GM19438 (cell line): ENCODE measurements at regions not wholly inside any gene's neighbourhood (a gene's known extent, or its start where the extent isn't known, plus 50 kb on each side); places are given as distances from the start of the nearest gene placed in this dataset.
"Not testable (repeated sequence)": the region's sequence is repeated elsewhere in the genome, so short reads cannot be mapped to it uniquely, and the experiment has no call there.

Experiments used
- ATAC-seq: cut with Tn5 transposase; IDR thresholded peaks from one replicate; pipeline ENCODE4 v1.9.1; 2021; ENCODE audit warnings: low read depth; ENCODE audit not compliant: unreplicated experiment

DNA sequence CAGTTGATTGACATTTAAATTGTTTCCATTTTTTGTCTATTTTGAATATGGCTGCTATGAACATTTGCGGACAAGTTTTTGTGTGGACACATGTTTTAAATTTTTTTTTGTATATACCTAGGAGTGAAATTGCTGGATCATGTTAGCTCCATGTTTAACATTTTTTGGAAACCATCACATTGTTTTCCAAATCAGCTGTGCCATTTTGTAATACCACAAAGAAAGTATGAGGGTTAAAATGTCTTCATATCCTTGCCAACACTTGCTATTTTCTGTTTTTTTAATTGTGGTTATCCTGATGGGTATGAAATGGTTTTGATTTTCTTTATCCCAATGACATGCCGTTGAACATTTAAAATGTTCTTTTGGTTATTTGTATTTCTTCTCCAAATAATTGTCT, 52.1 kb downstream of the CARTPT start:
- no peak for ATAC-seq

GRCh38 chr5:71778678-71779276, 59.7 kb downstream of the CARTPT start:
- no peak for ATAC-seq

GRCh38 chr5:71780597-71780996, 61.5 kb downstream of the CARTPT start:
- ATAC-seq, result no peak

GRCh38 chr5:71782393-71782770, 63.3 kb downstream of the CARTPT start:
- ATAC-seq, result peak; percentile 47

- peak; percentile 95 for ATAC-seq
These were observed 64.0 kb downstream of the CARTPT start for GRCh38 chr5:71782771-71783770.

GRCh38 chr5:71783891-71784290, 64.8 kb downstream of the CARTPT start:
- ATAC-seq, result no peak

GRCh38 chr5:71786337-71787055, 67.4 kb downstream of the CARTPT start:
- ATAC-seq, result no peak

GRCh38 chr5:71788794-71789193, 69.7 kb downstream of the CARTPT start:
- no peak for ATAC-seq

- no peak for ATAC-seq
These were observed 70.7 kb downstream of the CARTPT start for GRCh38 chr5:71789746-71790145.

DNA sequence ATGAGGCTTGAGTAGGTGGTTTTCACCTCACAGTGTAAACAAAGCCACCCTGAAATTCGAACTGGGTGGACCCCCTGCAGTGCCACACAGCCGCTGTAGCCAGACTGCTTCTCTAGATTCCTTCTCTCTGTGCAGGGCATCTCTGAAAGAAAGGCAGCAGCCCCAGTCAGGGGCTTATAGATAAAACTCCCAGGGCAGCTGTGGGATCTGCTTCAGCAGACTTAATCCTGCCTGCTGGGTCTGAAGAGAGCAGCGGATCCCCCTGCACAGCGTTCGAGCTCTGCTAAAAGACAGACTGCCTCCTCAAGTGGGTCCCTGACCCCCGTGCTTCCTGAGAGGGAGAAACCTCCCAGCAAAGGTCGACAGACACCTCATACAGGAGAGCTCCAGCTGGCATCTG, 71.4 kb downstream of the CARTPT start:
- no peak for ATAC-seq

DNA sequence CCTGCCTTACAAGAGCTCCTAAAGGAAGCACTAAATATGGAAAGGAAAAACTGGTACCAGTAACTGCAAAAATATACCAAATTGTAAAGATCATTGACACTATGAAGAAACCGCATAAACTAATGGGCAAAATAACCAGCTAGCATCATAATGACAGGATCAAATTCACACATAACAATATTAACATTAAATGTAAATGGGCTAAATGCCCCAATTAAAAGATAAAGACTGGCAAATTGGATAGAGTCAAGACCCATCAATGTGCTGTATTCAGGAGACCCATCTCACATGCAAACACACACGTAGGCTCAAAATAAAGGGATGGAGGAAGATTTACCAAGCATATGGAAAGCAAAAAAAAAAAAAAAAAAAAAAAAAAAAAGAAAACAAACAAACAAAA, 73.0 kb downstream of the CARTPT start:
- ATAC-seq, result not testable (repeated sequence)

DNA sequence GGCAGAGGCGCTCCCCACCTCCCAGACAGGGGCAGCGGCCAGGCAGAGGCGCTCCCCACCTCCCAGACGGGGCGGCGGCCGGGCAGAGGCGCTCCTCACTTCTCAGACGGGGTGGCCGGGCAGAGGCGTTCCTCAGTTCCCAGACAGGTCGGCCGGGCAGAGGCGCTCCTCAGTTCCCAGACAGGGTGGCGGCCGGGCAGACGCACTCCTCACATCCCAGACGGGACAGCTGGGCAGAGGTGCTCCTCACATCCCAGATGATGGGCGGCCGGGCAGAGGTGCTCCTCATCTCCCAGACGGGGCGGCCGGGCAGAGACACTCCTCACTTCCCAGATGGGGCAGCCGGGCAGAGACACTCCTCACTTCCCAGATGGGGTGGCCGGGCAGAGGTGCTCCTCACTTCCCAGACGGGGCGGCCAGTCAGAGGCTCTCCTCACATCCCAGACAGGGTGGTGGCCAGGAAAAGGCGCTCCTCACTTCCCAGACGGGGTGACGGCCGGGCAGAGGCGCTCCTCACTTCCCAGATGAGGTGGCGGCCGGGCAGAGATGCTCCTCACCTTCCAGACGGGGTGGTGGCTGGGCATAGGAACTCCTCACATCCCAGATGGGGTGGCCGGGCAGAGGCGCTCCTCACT, 75.1 kb downstream of the CARTPT start:
- ATAC-seq, result no peak

DNA sequence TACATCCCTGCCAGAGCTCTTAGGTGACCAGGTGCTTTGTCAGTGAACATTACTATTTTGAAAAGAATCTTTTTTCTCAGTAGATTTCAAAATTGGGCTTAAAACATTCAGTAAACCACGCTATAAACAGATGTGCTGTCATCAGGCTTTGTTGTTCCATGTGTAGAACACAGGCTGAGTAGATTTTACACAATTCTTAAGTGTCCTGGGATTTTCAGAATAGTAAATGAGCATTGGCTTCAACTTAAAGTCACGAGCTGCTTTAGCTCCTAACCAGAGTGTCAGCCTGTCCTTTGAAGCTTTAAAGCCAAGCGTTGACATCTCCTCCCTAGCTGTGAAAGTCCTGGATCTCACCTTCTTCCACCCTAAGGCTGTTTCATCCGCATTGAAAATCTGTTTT, 83.6 kb downstream of the CARTPT start:
- no peak for ATAC-seq

DNA sequence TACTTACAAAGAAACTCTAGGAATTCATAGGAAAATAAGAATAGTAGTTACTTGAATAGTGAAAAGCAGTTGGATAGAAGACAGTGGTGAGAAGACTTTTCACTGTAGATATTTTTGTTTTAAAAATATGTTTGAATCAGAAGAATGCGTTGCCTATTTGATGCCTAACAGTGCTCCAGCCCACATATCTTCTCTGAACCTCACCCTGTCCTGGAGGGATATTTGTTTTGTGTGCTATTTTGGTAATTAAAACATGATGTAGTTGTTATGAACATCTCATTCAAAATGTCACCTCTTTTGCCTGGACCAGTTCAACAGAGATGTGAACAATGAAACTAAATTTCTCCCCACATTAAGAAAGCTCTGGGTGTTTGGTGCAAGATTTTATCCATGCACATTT, 87.6 kb downstream of the CARTPT start:
- ATAC-seq, result no peak

DNA sequence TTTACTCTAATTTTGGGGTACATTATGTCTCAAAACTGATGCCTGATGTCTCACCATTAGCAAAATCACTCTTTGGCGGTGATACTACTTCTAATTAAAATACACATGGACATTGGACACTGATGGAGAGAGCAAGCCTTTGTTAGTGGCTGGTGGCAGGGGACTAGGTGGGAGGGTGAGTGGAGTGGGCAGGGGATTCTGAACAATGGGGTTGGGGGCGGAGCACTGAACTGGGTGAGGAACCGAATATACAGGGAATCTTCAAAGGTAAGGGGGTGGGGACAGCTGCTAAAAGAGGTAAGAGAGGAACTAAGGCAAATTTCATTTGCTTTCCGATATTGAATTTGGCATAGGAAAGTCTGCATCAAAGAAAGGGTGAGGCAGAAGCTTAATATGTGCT, 88.8 kb downstream of the CARTPT start:
- no peak for ATAC-seq

DNA sequence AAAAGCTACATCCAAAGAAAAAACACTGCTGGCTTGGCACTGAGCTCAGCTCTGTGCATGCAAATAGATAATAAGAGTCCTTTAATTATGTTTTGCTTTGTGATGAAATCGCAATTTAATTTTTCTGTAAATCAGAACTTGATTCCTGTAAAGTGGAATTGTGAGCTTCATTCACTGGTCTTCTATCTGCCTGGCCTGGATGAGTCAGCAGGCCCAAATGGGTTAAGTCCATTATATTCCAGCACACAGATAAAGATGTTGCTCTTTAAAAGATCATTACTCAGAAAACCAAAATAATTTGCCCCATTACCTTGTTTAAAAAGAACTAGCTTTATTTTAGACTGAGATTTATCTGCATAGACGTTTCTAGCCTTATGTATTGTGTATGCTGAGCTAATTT, 90.4 kb downstream of the CARTPT start:
- ATAC-seq, result no peak

DNA sequence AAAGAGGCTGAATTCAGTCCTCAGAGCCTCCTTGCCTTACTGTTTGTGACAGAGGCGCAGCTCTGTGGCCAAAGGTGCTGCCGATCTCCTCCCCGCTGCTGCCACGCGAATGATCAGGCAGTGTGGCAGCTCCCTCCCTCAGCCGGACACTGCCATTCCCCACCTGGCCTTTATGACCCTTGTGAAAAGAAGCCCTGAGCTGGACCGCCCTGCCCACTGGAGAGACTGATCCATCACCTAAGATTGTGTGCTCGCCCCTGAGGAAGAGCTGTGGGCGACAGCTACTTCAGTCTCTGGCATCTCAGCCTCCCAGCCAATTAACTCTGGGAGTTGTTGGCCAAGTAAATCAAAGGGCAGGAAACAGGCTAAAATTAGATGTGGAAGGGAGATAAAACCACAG, 90.9 kb downstream of the CARTPT start:
- ATAC-seq, result no peak

DNA sequence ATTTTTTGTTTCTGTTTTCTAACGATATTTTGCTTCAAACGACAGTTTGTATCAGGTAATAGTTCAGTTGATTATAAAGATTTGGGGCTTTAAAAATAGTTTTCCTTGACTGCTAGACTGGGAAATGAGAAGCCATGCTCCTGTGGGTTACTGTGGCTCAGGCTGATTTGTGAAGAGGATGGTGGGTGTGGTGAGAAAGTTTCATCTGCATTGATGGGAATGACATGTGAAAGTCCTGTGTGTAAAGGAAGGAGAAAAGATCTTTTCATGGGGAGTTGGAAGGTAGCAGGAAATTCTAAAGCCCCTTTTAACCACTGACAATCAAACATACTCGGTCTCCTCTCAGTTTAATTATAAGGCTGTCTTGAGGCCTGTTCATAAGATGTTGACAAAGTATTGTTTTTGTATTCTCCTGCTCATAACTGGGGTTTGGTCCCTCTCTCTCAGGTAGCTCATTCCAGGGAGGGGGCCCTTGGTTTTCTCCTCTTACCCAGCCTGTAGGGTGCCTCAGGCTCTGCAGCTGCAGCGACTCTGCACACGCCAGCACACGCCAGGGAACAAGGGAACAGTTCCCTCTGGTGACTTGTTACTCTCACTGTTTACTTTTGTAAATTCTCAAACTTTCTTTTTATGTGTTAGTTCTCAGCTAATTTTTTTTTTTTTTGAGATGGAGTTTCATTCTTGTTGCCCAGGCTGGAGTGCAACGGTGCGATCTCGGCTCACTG, 91.6 kb downstream of the CARTPT start:
- no peak for ATAC-seq

- ATAC-seq, result no peak
These were observed 92.7 kb downstream of the CARTPT start for GRCh38 chr5:71811779-71812178.

GRCh38 chr5:71816307-71816706, 97.2 kb downstream of the CARTPT start:
- ATAC-seq, result no peak
